Pancreas (tissue), 10 donors: ENCODE measurements at regions not wholly inside any gene's neighbourhood (a gene's known extent, or its start where the extent isn't known, plus 50 kb on each side); places are given as distances from the start of the nearest gene placed in this dataset.

Experiments used
- ATAC-seq, 4 donors: fragments of 200-7000 bp; cut with Tn5 transposase; one replicate each; pipeline versions ENCODE4 v1.8.0 to v1.9.1; 2020; ENCODE audit warnings: mild to moderate bottlenecking in 4 of 4, moderate library complexity in 4 of 4
- DNase-seq, 6 donors: peaks; one replicate each; pipeline ENCODE4 v3.0.0-alpha.2; 2020
- FAIRE-seq: peaks from 2 replicates; lab custom pipeline; 2012; peaks lifted over from hg19 to GRCh38; lab: Jason Lieb, UNC
- H3K27ac ChIP-seq, 4 donors: fragments of 200-600 bp; sonication (generic); 1 replicate in 3 of 4; 2 replicates in 1 of 4; pipeline versions ENCODE4 v1.5.0 to v1.8.0; 2020
- H3K27me3 ChIP-seq, 4 donors: fragments of 200-600 bp; one replicate each; pipeline ENCODE4 v1.8.0; 2021
- H3K36me3 ChIP-seq, 3 donors: fragments of 200-600 bp; sonication (generic) in 1 of 3; one replicate each; pipeline versions ENCODE4 v1.5.0 to v1.8.0; 2020 to 2021
- H3K4me1 ChIP-seq, 3 donors: fragments of 200-600 bp; one replicate each; pipeline ENCODE4 v1.8.0; 2021
- H3K4me3 ChIP-seq, 4 donors: fragments of 200-600 bp; sonication (generic) in 2 of 4; one replicate each; pipeline versions ENCODE4 v1.5.0 to v1.8.0; 2020 to 2021
- H3K9me3 ChIP-seq, 4 donors: fragments of 200-600 bp; one replicate each; pipeline ENCODE4 v1.8.0; 2021
- CTCF ChIP-seq, 4 donors: fragments of 200-600 bp; sonication (generic) in 3 of 4; IDR thresholded peaks; one replicate each; pipeline versions ENCODE4 v1.5.0 to v1.8.0; 2021; ENCODE audit warnings: antibody characterized with exemption in 4 of 4
- WGBS, 2 donors: extraction: QIAGEN DNeasy Blood & Tissue Kit; methylation state at CpG; one replicate each; pipeline ENCODE4 v1.1.7; 2013; 5-methylcytosine and 5-hydroxymethylcytosine counted together
- intact Hi-C, 3 donors: fragments of 100-400 bp; cut with DNase I; formaldehyde crosslinking; loops; one replicate each; pipeline versions ENCODE4 v1.11.1 to v1.14.2; 2022
- donor health status: healthy with polysubstance abuse.
- donor health status: DM: no; HTN: no; CAD: no; lungs with moderate emphysema.
- donor health status: DM: no; HTN: no; CAD: no.
- donor health status: control.
- donor health status: control.
- donor health status: Bipolar disorder and iron deficiency.
- donor health status: DM: yes; HTN: yes; CAD: no.
- donor health status: DM: no; HTN: no; CAD: no.
- donor health status: DM: no; HTN: no; CAD: no.
- donor health status: DM: yes; HTN: yes; CAD: no.

DNA sequence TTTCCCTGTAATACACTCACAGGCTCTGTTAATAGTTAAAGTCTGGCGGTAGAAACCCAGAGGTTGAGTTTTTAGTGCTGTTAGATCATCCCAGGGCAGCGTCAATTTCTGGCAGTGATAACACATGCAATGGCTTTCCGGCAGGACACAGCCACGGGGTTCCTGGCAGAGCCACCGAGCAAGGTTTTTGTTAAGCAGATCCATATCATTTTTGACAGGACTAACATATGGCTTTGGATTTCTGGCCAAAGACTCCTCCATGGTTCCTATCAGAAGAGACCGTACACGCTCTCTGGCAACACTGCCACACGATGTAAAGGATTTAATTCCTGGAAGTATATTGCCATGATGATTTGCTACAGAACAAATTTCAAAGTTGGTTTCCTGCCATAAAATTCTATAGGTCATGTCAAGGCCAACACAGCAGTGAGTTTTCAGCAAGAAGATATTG is 854.3 kb downstream of the LRRTM4 start:
- intact Hi-C loops = no loop called here
- H3K36me3 ChIP-seq = no peaks in the 10 kb centered on the region
- no peak for FAIRE-seq
- WGBS, 2 donors = 72 to 77% methylated on average over 8 of the region's 8 CpGs
- H3K4me3 ChIP-seq = no peak overlapping the region
- no peaks in the 10 kb centered on the region for H3K27me3 ChIP-seq
- TF ChIP-seq CTCF (IDR thresholded peaks at IDR 0.05) = no peak
- DNase-seq = no peak
- H3K9me3 ChIP-seq = no peaks in the 10 kb centered on the region
- H3K27ac ChIP-seq = no peak overlapping the region
- no peak for ATAC-seq
- peaks cover 0 to 6% (median 0%) of the 10 kb centered on the region in 3 donors for H3K4me1 ChIP-seq

DNA sequence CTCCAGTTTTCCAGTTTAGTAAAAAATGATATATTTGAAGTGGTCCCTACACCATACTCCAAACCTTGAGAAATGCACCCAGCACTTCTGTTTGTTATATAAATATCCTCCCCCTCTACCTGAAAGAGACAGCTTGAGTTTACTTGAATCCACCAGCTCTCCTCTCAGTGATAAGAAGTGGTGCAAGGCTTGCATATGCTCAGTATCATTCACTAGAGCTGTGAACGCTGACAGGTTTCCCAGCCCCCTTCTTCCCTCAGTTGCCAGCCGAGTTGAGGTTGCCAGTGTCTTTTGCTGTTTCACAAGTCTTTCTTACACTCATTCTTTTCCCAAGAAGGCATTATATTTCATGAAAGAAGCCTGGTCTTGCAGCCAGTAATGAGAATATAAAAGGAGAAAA is 880.0 kb downstream of the LRRTM4 start:
- H3K27ac ChIP-seq = no peak overlapping the region
- no peaks in the 10 kb centered on the region for H3K36me3 ChIP-seq
- FAIRE-seq (no peak), ATAC-seq (no peak), DNase-seq (no peak)
- no peaks in the 10 kb centered on the region for H3K27me3 ChIP-seq
- H3K9me3 ChIP-seq = no peaks in the 10 kb centered on the region
- intact Hi-C loops = no loop called here
- no peak for TF ChIP-seq CTCF (IDR thresholded peaks at IDR 0.05)
- WGBS, 2 donors = 5 to 13% methylated on average over 2 of the region's 2 CpGs
- H3K4me3 ChIP-seq = no peak overlapping the region
- no peaks in the 10 kb centered on the region for H3K4me1 ChIP-seq

DNA sequence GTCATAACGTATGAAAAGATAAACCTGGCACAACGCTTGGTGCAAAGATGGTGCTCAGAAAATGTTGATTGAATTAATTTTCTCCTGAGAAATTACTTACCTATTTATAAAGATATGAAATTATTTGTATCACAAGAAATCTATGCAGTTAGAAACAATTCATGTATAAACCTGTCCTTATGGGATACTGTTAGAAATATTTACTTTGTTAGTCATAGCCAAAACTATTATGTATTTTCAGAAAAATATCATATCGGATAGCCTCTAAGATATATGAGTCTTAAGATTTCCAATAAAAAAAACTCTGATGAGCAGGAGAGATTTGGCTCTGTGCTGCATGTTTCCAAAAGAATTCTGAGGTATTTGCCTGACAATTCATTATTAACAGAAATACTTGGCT is 880.7 kb downstream of the LRRTM4 start:
- ATAC-seq = no peak
- no peak for DNase-seq
- H3K4me3 ChIP-seq = no peak overlapping the region
- no peak for TF ChIP-seq CTCF (IDR thresholded peaks at IDR 0.05)
- 61 to 77% methylated on average over 3 of the region's 3 CpGs for WGBS, 2 donors
- no peaks in the 10 kb centered on the region for H3K36me3 ChIP-seq
- H3K4me1 ChIP-seq = no peaks in the 10 kb centered on the region
- intact Hi-C loops = no loop called here
- FAIRE-seq = no peak
- H3K9me3 ChIP-seq = no peaks in the 10 kb centered on the region
- H3K27ac ChIP-seq = no peak overlapping the region
- no peaks in the 10 kb centered on the region for H3K27me3 ChIP-seq

- no peaks in the 10 kb centered on the region for H3K9me3 ChIP-seq
- H3K27me3 ChIP-seq = no peaks in the 10 kb centered on the region
- no peak overlapping the region for H3K27ac ChIP-seq
- intact Hi-C loops = no loop called here
- 18 to 21% methylated on average over 1 of the region's 1 CpG for WGBS, 2 donors
- no peak for DNase-seq
- TF ChIP-seq CTCF (IDR thresholded peaks at IDR 0.05) = no peak
- FAIRE-seq = no peak
- H3K36me3 ChIP-seq = no peaks in the 10 kb centered on the region
- no peaks in the 10 kb centered on the region for H3K4me1 ChIP-seq
- peak in 1 of 4 donors; percentile 25 for ATAC-seq
- no peak overlapping the region for H3K4me3 ChIP-seq
Observed at GRCh38 chr2:76640905-76641304, 881.3 kb downstream of the LRRTM4 start.

DNA sequence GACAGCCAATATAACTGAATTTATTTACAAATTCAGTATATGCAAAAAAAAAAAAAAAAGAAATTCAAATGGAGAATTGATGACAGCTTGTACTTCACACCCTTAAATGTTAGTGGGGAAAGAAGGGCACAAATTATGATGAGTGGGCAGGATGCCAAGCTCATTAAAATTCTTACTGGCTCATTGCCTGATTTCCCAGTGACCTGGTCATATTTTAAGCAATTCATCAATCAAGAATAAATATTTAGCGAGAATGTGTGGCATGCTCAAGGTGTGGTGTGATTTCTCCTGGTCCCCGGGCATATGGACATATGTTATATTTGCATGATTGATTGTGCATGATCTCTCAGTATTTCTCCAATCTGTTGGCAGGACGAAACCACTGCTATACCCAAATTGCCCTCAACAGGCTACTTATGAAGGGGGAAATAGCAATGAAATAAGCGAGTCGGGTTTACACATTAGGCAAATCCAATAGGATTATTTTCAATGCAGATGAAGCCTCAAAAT is 883.0 kb downstream of the LRRTM4 start:
- intact Hi-C loops = no loop called here
- no peaks in the 10 kb centered on the region for H3K27me3 ChIP-seq
- TF ChIP-seq CTCF (IDR thresholded peaks at IDR 0.05) = no peak
- WGBS, 2 donors = 34 to 39% methylated on average over 5 of the region's 5 CpGs
- no peak for DNase-seq
- FAIRE-seq = no peak
- H3K4me3 ChIP-seq = no peak overlapping the region
- H3K27ac ChIP-seq = no peak overlapping the region
- H3K9me3 ChIP-seq = no peaks in the 10 kb centered on the region
- no peaks in the 10 kb centered on the region for H3K36me3 ChIP-seq
- ATAC-seq = no peak
- H3K4me1 ChIP-seq = no peaks in the 10 kb centered on the region
